CD4-positive, alpha-beta T cell treated with Interleukin-2 at 100 ng/mL for 4 hours (primary cell): ENCODE measurements at regions not wholly inside any gene's neighbourhood (a gene's known extent, or its start where the extent isn't known, plus 50 kb on each side); places are given as distances from the start of the nearest gene placed in this dataset.
"Not testable (repeated sequence)": the region's sequence is repeated elsewhere in the genome, so short reads cannot be mapped to it uniquely, and the experiment has no call there.

Source experiments
- DNase-seq: peaks from one replicate; pipeline ENCODE4 v3.0.0-alpha.2; 2020; ENCODE audit warnings: low spot score

DNA sequence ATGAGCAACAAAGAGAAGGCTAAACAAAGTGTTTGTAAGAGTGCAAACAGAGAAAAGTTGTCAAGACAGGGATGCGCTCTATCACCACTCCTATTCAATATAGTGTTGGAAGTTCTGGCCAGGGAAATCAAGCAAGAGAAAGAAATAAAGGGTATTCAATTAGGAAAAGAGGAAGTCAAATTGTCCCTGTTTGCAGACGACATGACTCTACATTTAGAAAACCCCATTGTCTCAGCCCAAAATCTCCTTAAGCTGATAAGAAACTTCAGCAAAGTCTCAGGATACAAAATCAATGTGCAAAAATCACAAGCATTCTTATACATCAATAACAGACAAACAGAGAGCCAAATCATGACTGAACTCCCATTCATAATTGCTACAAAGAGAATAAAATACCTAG, 143.4 kb upstream of the POGK start:
- DNase-seq, result not testable (repeated sequence)

DNA sequence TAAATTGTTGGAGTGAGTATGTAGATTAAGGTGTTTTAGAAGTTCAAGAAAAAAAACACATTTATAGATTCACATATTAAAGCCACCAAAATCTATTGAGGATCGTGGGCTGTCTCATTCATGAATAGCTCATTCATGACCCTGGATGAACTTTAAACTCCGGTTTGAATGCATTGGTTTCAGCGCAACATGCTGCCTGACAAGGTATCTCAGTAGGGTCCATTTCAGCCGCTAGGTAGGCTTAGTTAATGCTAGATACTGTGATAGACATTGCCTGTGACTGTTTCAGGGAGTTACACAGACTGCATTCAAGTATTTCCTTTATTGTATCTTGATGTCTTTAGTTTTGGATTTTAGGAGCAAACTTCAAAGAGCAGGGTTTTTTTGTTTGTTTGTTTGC, 140.5 kb upstream of the POGK start:
- no peak for DNase-seq

DNA sequence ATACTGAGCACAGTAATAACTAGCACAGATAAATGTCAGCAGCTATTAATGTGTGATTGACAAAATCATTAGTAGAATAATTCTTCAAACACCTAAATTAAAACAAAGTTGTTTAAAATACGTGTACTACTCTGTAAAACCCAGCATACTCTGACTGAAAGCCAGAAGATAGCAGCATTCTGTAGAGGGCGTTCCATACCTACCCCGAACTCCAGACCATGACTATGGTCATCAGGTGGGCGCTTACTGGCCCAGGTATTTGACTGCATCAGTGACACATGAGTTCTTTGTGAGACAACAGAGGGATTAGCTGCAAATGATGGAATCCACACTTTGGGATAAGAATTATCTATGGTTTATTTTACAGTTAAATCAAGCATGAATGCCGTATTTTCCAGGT, 139.7 kb upstream of the POGK start:
- no peak for DNase-seq

DNA sequence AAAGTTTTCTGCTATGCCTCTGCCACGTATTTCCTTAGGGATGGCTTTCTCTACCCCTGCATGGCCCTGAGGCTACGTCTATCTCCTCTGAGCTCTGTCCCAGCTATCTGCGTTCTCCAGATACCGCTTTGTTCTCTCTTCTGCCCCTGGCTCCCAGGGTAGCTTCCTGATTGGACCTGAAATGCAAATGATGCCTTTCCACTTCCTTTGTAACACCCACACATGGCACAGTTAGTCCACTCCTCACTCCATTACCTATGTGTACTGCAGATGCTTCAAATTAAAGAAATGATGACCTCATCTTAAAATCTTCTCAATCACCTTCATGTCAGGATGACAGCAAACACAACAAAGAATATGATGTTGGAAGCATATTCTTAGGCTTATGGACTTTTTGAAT, 138.6 kb upstream of the POGK start:
- DNase-seq, result no peak

DNA sequence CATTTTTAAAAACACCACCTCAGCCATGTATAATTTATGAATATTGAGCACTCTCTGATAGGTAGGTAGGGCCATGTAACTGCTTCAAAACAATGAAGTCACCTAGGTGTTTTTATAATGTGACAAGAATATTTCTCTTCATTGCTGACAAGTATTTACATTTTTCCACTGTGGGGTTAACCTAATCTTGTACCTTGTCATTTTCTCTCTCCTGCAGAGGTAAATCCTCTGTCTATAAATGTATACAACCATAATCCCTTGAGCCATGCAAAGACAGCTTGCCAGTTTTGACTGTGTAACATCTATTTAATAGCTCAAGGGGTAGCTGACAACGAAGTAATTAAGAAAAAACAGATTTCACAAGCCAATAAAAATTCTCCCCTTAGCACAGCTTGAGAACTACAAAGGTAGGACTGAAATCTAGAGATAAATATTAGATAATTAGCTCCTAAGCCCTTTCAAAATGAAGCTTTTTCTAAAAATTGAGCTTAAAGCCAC, 137.6 kb upstream of the POGK start:
- DNase-seq, result no peak

DNA sequence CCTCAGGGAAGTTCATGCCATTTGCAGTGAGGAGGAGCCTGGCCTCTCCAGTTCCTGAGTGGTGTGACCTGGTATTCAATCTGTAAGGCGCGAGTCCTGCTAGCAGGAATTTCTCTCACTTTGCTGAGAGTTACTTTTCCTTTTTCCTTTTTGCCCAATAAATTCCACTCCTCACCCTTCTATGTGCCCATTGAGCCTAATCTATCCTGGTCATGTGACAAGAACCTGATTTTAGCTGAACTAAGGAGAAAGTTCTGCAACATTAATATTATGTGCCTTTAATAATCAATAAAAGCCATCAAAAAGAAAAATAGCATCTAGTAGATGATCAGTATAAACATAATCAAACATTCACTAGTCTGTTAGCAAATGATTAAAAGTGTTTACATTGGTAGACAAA, 136.1 kb upstream of the POGK start:
- DNase-seq, result no peak

DNA sequence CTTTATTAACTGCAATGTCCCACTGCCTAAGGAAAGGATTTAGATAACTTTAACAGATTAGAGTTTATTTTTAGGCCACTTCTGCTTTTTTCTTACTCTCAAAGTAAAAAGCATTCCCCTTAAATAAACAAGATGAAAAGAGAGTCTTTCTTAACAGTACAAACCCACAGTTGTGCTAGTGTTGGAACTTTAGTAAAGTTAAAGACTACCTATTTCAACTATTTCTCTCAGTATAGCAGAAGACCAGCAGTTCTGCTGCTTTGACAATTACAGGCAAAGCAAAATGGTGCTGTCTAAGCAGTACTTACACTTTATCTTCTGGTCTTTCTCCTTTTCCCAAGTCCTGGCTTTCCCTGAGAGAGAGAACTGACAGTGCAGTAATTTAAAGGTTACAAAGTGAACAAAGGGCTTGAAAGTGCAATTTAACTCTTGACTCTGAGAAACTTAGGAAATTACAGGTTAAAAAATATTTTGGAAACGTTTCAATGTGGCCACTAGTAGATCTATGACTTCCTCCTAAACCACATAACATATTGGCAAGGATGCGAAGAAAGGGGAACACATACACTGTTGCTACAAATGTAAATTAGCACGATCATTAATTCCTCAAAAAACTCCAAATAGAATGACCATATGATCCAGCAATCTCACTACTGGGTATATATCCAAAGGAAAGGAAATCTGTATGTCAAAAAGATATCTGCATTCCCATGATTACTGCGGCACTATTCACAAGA, 135.4 kb upstream of the POGK start:
- no peak for DNase-seq

DNA sequence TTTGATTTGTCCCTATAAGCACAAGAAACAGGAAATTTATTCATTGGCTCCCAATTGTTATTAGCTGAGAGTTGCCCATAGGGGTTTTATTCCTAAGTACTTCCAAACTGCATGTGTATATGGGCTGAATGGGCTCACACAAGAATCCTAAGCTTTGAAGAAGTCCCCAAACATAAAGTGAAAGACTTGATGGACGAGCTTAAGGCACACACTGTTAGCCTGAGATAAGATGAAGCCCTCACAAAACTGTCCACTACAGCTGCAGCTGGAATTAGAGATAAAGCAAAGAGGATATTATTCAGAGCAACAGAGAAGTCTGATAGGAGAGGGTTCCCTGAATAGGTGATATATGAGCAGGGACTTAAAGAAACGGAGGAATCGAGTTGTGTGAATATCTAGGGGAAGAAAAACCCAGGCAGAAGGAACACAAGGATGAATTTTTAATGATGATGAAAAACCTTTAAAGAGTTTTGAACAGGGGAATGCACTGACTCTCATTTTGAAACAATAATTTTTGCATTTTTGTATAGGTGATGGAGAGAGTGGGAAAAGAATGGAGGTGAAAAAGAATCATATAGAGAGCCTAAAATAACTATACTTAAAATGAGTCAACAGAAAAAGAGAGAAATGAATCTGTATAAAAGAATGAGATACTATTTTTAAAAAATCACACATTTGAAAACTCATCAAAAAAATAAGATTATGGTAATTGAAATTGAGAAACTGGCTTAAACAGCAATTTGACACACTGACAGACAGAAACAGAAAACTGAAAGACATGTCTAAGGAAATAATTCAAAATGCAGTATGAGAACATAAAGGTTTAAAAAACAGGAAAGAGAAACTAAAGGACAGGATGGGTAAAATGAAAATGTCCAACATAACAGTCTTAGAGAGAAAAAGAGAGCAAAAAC, 133.6 kb upstream of the POGK start:
- no peak for DNase-seq

DNA sequence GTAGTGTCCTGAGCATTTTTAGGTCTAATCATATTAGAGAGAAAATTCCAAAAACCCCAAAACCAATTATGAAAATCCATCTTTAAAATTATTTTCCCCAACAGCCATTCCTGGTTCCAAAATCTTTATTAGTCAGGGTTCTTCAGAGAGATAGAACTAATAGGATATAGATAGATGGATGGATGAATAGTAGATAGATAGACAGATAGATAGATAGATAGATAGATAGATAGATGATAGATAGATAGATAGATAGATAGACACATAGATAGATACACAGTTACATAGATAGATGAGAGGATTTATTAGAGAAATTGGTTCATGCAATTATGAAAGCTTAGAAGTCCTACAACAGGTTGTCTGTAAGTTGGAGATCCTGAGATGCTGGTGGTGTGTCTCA, 122.7 kb upstream of the POGK start:
- DNase-seq, result no peak

DNA sequence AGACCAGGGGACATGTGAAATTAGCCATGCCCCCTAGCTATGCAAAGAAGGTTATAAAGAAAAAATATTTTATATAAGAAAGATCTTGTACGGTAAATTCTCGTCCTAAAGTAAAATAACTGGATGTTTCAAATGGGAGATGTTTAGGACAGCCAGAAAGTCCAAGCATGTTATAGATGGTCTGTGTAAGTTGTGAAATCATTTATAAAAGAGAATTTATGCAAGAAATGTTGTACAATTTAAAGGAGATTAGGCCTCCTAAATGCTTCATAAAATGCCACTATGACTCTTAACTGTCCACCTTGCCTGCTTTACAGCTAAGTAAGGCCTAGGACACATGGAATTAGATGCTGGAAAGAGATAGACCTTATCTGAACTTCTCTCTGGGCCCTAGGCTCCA, 118.1 kb upstream of the POGK start:
- DNase-seq, result no peak

DNA sequence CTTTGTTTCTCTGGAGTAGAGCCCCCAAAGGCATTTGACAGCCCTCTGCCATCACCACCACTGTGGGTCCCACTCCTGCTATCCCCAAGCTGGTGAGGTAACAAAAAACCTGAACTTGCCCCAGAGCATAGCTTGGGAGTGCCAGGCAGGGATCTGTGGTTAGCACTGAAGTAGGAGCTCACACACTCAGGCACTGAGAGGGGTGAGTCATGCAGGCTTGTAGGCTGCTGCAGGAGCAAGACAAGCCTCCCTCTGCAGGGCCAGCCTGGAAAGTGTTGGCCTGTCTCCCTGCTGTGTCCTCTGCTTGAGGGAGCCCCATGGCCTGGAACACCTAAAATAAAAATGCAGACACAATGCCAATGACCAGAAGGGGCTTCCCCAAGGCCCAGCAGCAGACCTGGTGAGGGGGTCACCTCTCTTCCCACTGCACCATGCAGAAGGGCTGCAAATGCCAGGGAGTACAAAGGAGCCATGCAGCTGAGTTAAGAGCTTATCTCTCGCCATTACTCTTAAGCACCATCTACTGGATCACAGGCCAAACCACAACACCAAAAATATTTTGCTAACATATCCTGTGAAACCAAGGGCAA, 108.9 kb upstream of the POGK start:
- DNase-seq, result no peak

DNA sequence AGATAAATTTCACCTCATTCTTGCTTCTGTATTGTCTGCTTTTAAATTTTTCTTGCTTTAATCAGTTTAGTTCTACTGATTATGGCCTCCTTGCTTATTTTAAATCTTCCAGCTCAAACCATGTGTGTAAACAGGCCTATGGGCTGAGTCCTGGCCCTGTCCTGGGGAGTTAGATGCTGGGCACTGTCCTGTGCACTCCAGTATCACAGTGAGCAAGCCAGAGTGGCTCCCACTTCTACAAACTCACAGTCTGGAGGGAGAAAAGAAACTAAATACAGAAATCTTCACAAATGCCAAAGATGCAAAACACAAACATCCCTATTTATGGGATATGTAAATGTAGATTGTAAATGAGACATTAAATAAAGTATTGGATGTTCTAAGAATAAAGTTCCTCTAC, 101.1 kb upstream of the POGK start:
- DNase-seq, result no peak

DNA sequence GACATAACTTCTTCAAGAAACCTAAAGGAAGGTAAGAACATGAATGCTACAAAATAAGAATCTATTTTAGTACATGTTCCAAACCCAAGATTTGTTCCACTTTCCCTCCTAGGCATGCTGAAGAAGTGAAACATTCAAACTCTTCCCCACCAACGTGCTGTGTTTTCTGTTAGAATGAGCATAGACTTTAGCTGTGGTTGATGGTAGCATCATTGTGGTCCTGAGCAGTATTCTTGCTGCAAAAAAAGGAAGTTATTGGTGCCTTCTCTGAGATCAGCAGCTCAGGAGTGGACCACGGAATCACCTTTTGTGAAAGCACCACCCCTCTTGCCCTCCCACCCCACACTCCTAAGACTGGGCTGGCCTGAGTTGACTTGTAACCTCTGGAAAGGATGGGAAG, 100.4 kb upstream of the POGK start:
- no peak for DNase-seq

DNA sequence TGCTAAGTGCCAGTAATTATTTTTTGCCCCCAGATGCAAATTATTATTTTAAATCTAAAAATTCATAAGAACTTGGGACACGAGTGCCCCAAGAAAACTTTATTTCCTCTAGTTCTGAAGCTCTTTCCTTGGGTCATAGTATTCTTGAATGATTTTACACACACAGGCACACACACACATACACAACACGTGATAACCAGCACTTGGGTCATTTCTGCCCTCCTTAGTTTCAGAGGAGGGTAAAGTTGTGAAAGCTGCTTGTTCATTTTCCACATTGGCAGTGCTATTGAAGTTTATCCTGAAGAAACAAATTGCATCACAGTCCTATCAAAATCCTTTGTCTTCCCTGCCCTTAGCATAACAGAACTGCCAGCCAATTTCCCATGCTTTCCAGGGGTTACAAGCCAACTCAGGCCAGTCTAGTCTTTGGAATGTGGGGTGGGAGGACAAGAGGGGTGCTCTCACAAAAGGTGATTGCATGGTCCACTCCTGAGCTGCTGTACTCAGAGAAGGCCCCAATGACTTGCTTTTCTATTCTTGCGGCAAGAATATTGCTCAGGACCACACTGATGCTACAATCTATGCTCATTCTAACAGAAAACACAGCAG, 98.5 kb upstream of the POGK start:
- no peak for DNase-seq

DNA sequence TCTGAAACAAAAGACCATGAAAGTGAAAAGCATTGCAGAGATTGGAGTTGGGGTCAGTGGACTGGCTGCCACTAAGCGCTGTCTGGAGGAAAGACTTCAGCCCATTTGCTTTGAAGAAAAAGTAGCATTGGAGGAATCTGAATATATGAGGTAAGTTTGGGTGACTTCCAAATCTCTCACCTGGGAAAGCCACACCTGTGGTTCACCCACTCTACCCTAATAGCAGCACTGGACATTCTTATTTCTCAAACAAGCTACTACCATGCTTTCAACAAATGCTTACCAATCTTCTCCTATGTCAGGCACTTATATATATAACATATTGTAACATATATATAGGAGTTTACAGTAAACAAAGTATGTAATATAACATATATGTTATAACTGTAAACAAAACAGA, 76.0 kb upstream of the POGK start:
- no peak for DNase-seq

DNA sequence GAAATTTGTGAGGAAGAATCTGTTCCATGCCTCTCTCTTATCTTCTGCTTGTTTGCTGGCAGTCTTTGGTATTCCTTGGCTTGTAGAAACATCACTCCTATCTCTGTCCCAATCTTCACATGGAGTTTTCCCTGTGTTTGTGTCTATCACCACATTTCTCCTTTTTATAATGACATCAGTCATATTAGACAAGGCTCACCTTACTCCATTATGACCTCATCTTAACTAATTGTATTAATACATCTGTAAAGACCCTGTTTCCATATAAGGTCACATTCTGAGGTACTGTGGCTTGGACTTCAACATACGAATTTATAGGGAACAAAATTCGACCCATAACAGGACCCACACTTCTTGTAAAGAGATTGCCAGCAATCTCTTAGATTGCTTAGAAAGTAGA, 72.3 kb upstream of the POGK start:
- DNase-seq, result no peak

DNA sequence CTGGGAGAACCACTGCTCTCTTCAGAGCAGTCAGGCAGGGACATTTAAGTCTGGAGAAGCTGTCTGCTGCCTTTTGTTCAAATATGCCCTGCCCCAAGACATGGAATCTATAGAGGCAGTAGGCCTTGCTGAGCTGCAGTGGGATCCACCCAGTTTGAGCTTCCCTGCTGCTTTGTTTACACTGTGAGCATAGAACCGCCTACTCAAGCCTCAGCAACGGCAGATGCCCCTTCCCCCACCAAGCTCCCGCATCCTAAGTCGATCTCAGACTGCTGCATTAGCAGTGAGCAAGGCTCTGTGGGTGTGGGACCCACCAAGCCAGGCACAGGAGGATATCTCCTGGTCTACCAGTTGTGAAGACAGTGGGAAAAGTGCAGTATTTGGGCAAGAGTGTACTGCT, 54.6 kb upstream of the POGK start:
- DNase-seq, result not testable (repeated sequence)

DNA sequence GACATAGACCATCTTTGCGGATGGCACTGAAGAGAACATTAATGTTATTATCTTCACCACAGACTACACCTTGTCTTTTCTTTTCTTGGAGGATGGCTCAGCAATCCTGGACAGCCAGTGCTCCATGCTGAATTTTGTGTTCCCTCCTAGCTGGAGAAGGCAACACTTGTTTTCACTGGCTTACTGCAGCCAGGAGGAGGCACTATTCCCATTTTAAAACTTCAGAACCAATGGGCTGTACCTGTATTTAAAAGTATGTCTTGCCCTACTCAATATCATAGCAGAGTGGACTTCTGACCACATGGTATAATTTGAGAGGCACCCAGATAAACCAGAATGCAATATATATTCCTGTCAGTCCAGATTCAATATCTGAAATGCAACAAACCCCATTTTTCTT, 53.3 kb upstream of the POGK start:
- no peak for DNase-seq

DNA sequence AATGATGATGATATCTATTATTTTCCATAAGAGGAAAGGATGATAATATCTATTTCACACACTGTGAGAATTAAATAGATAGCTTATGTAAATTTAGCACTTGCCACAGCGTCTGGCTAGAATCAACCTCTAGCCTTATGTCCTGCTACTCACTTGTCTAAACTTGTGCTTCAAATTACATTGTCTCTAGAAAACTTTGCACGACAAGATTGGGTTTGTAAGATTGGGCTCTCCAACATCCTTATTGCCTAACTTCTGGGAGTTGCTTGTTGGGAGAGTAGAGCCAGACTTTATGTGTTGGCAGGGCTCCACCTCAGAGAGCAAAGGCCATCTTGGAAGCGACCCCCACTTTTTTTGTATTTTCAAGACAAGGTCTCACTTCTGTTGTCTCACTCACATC, 50.0 kb upstream of the POGK start:
- DNase-seq, result no peak
